NCI-H1417 (cell line): ENCODE measurements at regions not wholly inside any gene's neighbourhood (a gene's known extent, or its start where the extent isn't known, plus 50 kb on each side); places are given as distances from the start of the nearest gene placed in this dataset.
"Not testable (repeated sequence)": the region's sequence is repeated elsewhere in the genome, so short reads cannot be mapped to it uniquely, and the experiment has no call there.

ENCODE experiments used
- DNase-seq, 3 experiments: peaks; one replicate each; lab custom pipeline; 2025; lab: John Stamatoyannopoulos, UW

DNA sequence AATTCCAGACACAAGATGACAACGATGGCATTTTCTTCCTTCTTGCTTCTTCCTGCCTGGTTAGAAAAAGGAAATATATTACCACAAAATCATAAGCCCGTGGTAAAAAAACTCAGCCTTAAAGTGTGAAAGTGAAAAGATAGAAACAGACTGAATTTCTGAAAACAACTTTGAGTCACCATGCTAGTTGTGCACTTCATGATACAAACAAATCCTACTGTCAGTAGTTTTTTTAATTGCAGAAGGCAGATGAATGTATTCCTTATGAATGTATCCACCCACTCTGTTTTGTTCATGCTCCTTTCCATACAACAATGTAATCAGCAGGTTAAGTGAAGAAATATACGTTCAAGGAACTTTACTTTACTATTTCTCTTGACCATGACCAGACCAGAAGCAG lies 1144.7 kb downstream of the OTOL1 start:
- DNase-seq: no peak

DNA sequence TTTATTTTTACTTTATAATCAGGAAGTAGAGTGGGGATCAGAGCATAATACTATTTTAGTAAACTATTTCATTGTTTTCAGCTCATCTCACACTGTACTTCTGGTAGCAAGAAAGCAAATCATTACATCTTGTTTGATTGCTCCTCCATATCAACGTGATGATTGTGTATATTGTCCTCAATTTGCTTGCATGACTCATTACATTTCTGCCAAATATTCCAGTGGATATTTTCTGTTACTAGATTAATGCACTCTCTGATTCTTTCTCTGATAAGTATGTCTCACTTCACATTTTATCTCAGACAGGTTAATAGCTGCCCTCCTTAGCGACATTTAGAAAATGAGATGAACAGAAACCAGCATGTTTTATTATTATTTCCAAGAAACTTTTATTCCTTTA lies 1145.3 kb downstream of the OTOL1 start:
- DNase-seq: no peak

DNA sequence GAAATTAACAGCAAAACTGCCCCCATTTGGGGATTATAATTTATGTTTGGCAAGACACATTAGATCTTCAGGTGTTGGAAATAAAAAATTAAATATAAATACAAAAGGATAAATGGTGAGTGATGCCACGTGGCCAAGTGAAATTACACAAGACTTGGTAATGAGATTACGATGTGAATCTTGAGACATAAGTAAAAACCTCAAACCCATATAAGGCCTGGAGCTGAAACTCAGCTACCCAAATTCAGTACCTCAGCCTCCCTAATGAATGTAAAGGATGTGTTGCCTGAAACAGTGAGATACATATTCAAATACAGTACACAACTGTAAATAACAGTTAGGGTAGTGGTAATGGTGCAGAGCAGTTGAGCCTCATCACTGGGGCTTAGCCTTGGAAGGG lies 1146.6 kb downstream of the OTOL1 start:
- no peak for DNase-seq

DNA sequence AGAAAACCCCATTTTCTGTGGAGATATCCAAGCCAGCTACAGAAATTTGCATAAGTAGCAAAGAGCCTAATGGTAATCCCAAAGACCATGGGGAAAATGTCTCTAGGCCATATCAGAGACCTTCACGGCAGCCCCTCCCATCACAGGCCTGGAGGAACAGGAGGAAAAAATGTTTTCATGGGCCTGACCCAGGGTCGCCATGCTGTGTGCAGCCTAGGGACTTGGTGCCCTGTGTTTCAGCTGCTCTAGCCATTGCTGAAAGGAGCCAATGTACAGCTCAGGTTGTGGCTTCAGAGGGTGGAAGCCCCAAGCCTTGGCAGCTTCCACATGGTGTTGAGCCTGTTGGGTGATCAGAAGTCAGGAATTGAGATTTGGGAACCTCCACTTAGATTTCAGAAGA lies 1150.7 kb downstream of the OTOL1 start:
- DNase-seq: no peak

DNA sequence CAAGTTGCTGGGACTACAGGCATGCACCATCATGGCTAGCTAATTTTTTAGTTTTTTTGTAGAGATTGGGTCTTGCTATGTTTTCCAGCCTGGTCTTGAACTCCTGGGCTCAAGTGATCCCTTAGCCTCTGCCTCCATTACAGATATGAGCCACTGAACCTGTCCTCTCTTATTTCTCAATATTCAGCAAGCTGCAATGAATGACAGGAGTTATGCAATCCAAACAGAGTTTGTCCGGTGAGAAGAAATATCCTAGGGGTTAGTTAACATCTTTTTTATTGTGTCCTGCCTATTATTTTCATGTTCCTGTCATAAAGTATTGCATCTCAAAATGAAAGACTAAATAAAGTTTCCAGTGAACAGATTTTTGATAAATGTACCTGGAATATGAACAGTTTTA lies 1161.4 kb downstream of the OTOL1 start:
- DNase-seq: no peak

DNA sequence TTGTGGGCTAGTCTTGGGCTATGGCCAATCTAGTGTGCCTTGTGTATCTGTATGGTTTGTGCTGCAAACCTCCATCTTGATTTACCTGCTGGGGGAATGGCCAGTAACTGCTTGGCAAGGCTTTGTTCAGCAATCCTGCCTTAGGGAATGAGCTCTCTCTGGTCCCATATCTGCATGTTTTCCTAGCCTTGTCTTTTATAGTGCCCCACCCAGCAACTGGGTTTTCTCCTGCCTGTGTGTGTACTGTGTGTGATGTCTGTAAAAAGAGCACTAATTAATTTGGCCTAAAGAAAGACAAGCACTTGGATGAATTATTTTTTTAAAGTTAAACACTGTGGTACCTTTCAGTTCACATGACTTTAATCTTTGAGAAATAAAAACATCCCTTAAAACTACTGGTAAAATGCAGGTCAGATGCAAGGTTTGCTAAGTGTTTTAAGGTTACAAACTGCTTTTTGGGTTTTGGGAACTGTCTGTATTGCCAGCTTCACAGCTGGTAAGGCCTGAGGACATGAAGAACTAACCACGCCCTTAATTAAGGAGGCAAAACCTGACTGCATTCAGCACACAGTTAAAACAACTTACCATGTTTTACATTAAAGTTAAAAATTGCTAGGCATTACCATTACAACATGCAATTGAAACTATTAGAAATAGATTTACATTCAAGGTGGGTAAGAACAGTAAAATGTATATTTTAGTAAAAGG lies 1169.2 kb downstream of the OTOL1 start:
- DNase-seq: peak in 2 of 3 experiments; percentile 16 to 33

DNA sequence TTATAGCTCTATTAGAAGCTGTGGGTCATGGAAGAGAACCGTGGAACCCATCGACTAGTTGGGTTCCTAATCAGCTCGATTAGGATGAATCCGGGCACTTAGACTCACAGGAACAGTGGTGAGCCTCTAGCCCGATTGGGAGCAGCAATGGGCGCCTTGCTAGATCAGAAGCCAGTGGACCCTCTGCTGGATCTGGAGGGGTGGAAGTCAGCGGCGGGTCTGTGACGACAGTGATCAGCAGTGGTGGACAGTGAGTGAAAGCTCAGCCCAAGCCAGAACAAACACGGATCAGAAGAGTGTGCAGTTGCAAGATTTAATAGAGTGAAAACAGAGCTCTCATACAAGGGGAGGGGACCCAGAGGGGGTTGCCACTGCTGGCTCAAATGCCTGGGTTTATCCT lies 1170.2 kb downstream of the OTOL1 start:
- no peak for DNase-seq

DNA sequence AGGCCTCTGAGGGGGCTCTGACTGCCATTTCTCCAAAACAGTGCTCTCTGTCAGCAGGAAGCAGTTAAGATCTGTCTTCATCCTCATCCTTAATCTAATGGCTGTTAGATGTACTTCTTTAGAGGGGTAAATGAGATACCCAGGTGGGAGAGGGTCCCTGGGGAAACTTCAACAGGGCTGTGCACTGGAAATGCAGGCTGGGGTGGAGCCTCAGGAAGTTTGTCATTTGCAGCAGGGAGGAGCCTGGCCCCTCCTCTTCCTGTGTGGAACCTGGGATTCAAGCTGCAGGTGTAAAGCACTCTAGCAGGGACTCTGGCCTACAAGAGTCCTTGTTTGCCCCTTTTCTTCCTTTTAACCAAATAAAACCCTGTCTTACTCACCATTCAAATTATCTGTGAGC lies 1173.6 kb downstream of the OTOL1 start:
- no peak for DNase-seq

DNA sequence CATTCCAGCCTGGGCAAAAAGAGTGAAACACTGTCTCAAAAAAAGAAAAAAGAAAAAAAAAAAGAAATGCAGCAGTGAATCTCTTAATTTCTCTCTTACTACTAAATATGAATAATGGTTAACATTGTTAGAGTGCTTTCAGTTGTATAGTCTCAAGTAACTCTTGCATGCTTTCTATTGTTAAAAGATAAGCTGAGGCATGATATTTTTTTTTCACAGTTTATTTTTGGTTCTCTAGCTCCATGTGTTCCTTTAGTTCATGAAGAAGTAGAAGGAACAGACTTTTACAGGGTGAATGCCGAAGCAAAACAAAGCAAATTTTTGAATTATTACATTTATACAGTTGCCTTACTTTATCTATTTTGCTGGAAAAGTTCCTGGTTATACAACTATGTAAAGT lies 1180.9 kb downstream of the OTOL1 start:
- DNase-seq: no peak

DNA sequence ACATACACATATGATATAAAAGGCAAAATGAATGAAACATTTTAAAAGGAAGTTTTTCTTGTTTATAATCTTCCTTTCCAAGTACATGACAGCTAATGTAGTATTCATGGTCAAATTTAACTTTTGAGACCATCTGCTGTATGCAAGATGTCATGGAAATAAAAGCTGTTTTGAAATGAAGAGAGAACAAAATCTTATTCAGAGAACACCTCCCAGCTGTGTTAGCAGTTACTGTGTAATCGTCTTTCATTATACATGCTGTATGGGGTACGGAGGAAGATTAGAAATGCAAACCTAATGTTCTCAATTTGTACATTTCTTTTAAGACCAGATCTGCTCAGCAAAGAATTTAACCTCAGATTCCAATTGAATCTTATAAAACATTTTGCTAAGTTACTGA lies 1182.3 kb downstream of the OTOL1 start:
- no peak for DNase-seq

DNA sequence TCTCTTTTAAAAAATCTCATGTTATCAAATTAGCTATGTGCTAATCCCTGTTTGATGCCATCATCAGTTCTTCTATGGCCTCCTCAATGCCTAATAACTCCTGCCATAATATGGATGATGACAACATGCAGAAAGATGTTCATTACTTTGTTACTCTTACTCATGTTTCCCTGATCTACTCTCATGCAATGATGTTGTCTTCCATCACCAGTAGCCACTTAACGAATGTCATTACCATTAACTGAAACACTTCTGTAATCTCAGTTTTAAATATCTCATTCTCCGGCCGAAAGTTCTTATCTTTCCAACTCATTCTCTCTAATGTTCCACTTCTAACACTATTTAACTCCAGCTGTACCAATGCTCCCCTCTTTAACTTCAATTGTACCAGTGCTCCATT lies 1187.7 kb downstream of the OTOL1 start:
- no peak for DNase-seq

DNA sequence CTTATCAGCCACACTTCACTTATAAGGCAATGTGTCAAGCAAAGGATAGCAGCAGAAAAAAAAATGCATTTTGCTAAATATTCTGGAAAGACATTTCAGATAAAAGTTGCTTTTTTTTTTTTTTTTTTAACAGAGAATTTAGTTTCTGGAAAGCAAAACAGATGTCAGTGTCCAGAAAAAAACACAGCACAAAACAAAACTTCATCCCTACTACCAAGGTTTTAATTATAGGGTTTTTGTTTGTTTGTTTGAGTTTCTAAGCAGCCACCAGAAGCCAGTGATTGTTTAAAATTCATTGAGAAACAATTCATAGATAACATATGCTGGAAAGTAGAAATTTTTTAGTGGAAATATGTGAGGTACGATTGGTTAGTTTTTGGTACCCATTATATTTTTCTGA lies 1202.7 kb downstream of the OTOL1 start:
- peak in 1 of 3 experiments; percentile 42 for DNase-seq

DNA sequence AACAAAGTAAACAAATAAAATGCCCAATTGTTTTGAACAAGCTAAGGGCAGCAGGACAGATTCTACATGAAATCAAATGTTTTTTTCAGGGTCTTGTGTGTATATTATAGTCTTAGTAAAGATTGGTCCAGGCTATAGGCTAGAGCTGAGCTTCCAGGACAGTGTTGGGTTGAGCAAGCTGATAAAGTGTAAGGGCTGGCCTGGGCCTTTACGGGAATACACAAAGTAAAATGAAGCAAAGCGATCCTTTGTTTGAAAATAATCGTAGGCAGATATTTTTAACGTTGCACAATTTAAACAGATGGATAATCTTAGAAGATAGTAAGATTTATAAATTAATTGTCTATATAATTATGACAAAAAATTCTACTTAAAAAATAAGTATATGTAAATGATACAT lies 1204.6 kb downstream of the OTOL1 start:
- no peak for DNase-seq

DNA sequence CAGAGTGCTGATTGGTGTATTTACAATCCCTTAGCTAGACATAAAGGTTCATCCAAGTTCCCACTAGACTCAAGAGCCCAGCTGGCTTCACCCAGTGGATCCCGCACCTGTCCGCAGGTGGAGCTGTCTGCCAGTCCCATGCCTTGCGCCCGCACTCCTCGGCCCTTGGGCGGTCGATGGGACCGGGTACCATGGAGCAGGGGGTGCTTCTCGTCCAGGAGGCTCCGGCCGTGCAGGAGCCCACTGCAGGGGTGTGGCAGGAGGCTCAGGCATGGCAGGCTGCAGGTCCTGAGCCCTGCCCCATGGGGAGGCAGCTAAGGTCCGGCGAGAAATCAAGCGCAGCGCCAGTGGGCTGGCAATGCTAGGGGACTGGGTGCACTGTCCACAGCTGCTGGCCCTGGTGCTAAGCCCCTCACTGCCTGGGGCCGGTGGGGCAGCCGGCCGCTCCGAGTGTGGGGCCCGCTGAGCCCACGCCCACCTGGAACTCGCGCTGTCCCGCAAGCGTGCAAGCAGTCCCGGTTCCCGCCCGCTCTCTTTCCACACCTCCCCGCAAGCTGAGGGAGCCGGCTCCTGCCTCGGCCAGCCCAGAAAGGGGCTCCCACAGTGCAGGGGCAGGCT lies 1206.3 kb downstream of the OTOL1 start:
- no peak for DNase-seq

DNA sequence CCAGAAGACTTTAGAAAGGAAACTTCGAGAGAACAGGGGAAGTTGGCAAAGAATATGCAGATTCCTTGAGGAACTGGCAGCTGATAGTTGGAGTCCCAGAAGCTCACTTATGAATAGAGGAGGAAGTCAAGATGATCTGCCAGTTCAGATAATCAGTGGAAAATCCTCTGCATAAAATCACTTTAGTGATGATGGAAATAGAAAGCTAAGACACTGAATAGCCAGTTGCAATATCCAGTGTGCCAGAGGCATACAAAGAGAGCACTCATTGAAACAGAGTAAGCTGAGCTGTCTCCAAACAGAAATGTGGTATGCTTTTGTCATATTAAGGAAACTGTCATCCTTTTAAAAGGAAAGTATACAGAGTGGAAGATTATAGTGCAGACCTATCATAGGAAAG lies 1207.6 kb downstream of the OTOL1 start:
- no peak for DNase-seq

DNA sequence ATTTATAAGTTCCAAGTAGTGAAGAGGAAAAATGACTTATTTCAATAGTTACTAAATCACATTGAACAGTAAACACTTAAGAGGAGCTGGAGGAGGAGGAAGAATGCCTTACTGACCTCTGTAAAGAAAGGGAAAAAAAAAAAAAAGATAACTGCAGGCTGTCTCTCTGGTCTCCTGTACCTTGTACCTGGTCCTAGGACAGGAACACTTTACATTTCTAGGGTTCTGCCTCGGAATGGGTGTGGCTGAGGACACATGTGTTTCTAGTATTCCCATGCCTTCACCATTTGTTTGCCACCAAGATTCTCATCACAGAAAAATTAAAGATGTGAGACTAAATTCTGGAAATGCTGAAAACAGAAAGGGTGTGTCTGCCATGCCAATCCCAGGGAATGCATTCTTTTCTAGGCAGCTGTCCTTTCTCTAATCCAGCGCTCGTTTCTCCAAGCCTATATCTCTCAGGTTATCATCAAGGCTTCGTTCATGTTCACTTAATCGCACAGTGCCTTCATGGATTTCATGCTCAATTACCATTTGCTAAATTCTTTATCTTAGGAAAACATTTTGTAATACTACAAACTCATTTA lies 1208.3 kb downstream of the OTOL1 start:
- DNase-seq: no peak

DNA sequence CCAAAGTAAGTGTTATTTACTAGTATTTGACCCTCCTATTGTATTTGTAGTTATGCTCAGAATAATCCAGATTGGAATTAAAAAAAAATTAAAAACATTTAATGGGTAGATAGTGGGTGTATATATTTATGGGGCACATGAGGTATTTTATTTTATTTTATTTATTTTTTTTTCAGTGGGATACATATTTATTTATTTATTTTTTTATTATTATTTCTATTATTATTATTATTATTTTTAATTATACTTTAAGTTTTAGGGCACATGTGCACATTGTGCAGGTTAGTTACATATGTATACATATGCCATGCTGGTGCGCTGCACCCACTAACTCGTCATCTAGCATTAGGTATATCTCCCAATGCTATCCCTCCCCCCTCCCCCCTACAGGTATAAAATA lies 1211.8 kb downstream of the OTOL1 start:
- not testable (repeated sequence) for DNase-seq

DNA sequence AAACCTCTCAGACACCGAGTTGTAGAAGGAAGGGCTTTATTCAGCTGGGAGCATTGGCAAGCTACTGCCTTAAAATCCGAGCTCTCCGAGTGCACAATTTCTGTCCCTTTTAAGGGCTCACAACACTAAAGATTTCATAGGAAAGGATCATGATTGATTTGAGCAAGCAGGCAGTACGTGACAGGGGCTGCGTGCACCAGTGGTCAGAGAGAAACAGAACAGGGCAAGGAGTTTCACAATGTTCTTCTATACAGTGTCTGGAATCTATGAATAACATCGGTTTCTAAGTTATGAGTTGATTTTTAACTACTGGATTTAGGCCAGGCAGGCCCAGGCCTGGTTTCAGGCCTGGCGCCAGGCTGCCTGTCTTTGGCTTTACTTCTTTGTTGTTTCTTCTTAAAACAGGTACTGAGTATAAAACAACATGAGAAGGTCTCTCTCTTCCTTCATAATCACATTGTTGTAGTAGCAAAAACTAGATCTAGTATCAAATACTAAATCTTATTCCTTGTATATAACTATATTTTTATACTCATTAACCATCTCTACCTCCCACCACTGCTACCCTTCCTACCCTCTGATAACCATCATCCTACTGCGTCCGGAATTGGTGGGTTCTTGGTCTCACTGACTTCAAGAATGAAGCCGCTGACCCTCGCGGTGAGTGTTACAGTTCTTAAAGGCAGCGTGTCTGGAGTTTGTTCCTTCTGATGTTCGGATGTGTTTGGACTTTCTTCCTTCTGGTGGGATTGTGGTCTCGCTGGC lies 1212.5 kb downstream of the OTOL1 start:
- DNase-seq: not testable (repeated sequence)

DNA sequence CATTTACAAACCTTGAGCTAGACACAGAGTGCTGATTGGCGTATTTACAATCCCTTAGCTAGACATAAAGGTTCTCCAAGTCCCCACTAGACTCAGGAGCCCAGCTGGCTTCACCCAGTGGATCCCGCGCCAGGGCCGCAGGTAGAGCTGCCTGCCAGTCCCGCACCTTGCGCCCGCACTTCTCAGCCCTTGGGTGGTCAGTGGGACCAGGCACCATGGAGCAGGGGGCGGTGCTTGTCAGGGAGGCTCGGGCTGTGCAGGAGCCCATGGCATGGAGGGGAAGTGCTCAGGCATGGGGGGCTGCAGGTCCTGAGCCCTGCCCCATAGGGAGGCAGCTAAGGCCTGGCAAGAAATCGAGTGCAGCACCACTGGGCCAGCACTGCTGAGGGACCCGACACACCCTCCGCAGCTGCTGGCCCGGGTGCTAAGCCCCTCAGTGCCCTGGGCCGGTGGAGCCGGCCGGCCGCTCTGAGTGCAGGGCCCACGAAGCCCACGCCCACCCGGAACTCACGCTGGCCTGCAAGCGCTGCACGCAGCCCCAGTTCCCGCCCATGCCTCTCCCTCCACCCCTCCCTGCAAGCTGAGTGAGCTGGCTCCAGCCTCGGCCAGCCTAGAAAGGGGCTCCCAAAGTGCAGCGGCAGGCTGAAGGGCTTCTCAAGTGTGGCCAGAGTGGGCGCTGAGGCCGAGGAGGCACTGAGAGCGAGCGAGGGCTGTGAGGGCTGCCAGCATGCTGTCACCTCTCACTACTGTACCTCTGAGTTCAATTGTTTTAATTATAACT lies 1213.9 kb downstream of the OTOL1 start:
- no peak for DNase-seq

DNA sequence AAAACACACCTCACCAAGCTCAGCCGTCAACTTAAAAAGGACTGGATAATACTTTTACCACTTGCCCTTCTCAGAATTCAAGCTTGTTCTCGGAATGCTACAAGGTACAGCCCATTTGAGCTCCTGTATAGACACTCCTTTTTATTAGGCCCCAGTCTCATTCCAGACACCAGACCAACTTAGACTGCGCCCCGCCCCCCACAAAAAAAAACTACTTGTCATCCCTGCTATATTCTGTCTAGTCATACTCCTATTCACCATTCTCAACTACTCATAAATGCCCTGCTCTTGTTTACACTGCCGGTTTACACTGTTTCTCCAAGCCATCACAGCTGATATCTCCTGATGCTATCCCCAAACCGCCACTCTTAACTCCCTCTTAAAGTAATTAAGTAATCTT lies 1220.5 kb downstream of the OTOL1 start:
- DNase-seq: not testable (repeated sequence)

DNA sequence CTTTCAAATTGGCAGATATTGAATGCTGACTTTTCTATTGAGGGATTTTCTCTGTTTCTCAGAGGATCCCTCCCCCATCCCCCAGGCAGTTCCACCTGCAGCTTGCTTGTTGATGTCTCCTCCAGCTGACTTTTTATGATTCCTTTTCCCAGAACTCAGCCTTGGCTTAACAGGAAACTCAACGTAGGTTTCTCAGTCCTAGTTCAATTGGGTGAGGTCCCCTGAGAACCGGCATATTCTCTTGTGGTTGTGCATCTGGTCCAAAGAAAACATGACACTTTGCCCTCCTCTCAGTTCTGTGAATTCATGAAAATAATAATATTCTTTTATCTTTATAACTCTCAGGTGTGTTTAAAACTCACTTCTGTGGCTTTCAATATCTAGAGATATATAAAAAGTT lies 1222.1 kb downstream of the OTOL1 start:
- DNase-seq: no peak

DNA sequence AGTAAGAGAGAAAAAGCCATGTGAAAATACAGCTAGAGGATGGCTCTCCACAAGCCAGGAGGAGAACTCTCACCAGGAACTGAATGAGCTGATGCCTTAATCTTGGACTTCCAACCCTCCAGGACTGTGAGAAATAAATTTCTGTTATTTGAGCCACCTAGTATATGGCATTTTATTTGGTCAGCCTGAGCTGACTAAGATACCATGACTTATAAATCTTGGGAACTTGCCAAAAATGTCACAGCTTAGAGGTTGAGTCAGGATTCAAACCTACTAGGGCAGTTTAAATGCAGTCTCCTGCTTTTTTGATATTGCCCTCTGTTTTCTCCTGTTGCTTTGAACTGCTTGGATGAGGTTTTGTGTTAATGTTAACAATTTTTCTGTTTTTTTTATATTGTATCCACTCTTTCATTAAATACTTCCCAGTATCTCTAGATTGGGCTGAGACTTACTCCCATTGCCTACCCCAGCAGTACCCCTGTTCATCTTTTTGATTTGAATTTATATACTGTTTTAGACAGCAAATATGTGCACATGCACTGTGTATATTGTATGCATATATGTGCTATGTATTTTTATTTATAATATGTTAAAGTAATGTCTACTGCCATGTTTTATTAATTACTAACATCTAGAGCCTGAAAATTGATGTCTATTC lies 1223.2 kb downstream of the OTOL1 start:
- DNase-seq: no peak
